SJCRH30 (cell line): ENCODE measurements at regions not wholly inside any gene's neighbourhood (a gene's known extent, or its start where the extent isn't known, plus 50 kb on each side); places are given as distances from the start of the nearest gene placed in this dataset.

ENCODE experiments used
- DNase-seq, 2 experiments: peaks; one replicate each; pipeline ENCODE4 v3.0.0-alpha.2; 2015 to 2020
- H3K27ac ChIP-seq: fragments of 250-450 bp; sonication (Bioruptor Pico); 2 replicates; pipeline ENCODE4 v1.5.1; 2020; ENCODE audit warnings: mild to moderate bottlenecking, moderate library complexity
- H3K27me3 ChIP-seq: fragments of 250-450 bp; sonication (Bioruptor Pico); 2 replicates; pipeline ENCODE4 v1.5.1; 2020; ENCODE audit warnings: mild to moderate bottlenecking, moderate library complexity
- H3K36me3 ChIP-seq: fragments of 250-450 bp; sonication (Bioruptor Pico); 2 replicates; pipeline ENCODE4 v1.5.1; 2020; ENCODE audit warnings: mild to moderate bottlenecking, moderate library complexity
- H3K4me1 ChIP-seq: fragments of 250-450 bp; sonication (Bioruptor Pico); 2 replicates; pipeline ENCODE4 v1.5.1; 2020; ENCODE audit warnings: mild to moderate bottlenecking, moderate library complexity
- H3K4me3 ChIP-seq: fragments of 250-450 bp; sonication (Bioruptor Pico); 2 replicates; pipeline ENCODE4 v1.5.1; 2020; ENCODE audit warnings: mild to moderate bottlenecking, moderate library complexity
- H3K9me3 ChIP-seq: fragments of 250-450 bp; sonication (Bioruptor Pico); replicated peaks from 2 replicates; pipeline ENCODE4 v1.5.1; 2020; ENCODE audit warnings: mild to moderate bottlenecking, moderate library complexity

GRCh38 chr18:42178376-42179080 lies 223.5 kb downstream of the PIK3C3 start:
- Histone ChIP-seq H3K27ac (no peak overlapping the region), H3K4me1 (peaks cover 28% of the 10 kb centered on the region), H3K9me3 (no peaks in the 10 kb centered on the region), H3K36me3 (no peaks in the 10 kb centered on the region), H3K27me3 (no peaks in the 10 kb centered on the region), H3K4me3 (no peak overlapping the region)
- no peak for DNase-seq

- Histone ChIP-seq H3K27me3 (no peaks in the 10 kb centered on the region), H3K4me3 (no peak overlapping the region), H3K36me3 (no peaks in the 10 kb centered on the region), H3K9me3 (no peaks in the 10 kb centered on the region), H3K4me1 (peaks cover 37% of the 10 kb centered on the region), H3K27ac (no peak overlapping the region)
- no peak for DNase-seq
Measured at GRCh38 chr18:42179542-42180121, 224.6 kb downstream of the PIK3C3 start.

- Histone ChIP-seq H3K27me3 (no peaks in the 10 kb centered on the region), H3K36me3 (no peaks in the 10 kb centered on the region), H3K27ac (no peak overlapping the region), H3K9me3 (no peaks in the 10 kb centered on the region), H3K4me1 (peaks cover 37% of the 10 kb centered on the region), H3K4me3 (no peak overlapping the region)
- no peak for DNase-seq
Measured at GRCh38 chr18:42181474-42181873, 226.4 kb downstream of the PIK3C3 start.

- Histone ChIP-seq H3K27me3 (no peaks in the 10 kb centered on the region), H3K9me3 (no peaks in the 10 kb centered on the region), H3K4me3 (no peak overlapping the region), H3K36me3 (no peaks in the 10 kb centered on the region), H3K27ac (peak overlapping the region; percentile 87), H3K4me1 (peaks cover 45% of the 10 kb centered on the region)
- DNase-seq: peak; percentile 31
Measured at GRCh38 chr18:42182728-42183700, 228.0 kb downstream of the PIK3C3 start.

- Histone ChIP-seq H3K27me3 (no peaks in the 10 kb centered on the region), H3K9me3 (peaks cover under 1% of the 10 kb centered on the region; the same call in 1 of the 2 replicates), H3K4me3 (no peak overlapping the region), H3K36me3 (no peaks in the 10 kb centered on the region), H3K27ac (peak overlapping the region; percentile 87), H3K4me1 (peaks cover 45% of the 10 kb centered on the region)
- DNase-seq: peak; percentile 69 to 77
Measured at GRCh38 chr18:42183746-42184145, 228.7 kb downstream of the PIK3C3 start.

- H3K4me1 ChIP-seq: peaks cover 39% of the 10 kb centered on the region
- no peaks in the 10 kb centered on the region for H3K27me3 ChIP-seq
- DNase-seq: no peak
- peaks cover 5% of the 10 kb centered on the region; the same call in 1 of the 2 replicates for H3K9me3 ChIP-seq
- H3K27ac ChIP-seq: peak overlapping the region; percentile 87; the same call in 1 of the 2 replicates
- no peaks in the 10 kb centered on the region for H3K36me3 ChIP-seq
- H3K4me3 ChIP-seq: no peak overlapping the region
Measured at GRCh38 chr18:42184685-42185477, 229.8 kb downstream of the PIK3C3 start.

GRCh38 chr18:42185486-42185885 lies 230.5 kb downstream of the PIK3C3 start:
- Histone ChIP-seq H3K27ac (no peak overlapping the region), H3K27me3 (no peaks in the 10 kb centered on the region), H3K36me3 (no peaks in the 10 kb centered on the region), H3K9me3 (peaks cover 5% of the 10 kb centered on the region; the same call in 1 of the 2 replicates), H3K4me3 (no peak overlapping the region), H3K4me1 (peaks cover 39% of the 10 kb centered on the region)
- no peak for DNase-seq

GRCh38 chr18:42187611-42188380 lies 232.8 kb downstream of the PIK3C3 start:
- H3K27ac ChIP-seq: peak overlapping the region; percentile 15; the same call in 1 of the 2 replicates
- peak; percentile 8 to 26 for DNase-seq

GRCh38 chr18:42190643-42191042 lies 235.6 kb downstream of the PIK3C3 start:
- Histone ChIP-seq H3K4me3 (no peak overlapping the region), H3K27ac (no peak overlapping the region), H3K27me3 (no peaks in the 10 kb centered on the region), H3K9me3 (peaks cover 5% of the 10 kb centered on the region; the same call in 1 of the 2 replicates), H3K36me3 (no peaks in the 10 kb centered on the region), H3K4me1 (peaks cover 25% of the 10 kb centered on the region)
- no peak for DNase-seq

More at GRCh38 chr18:42187611-42188380, 232.8 kb downstream of the PIK3C3 start:
- Histone ChIP-seq H3K4me3 (no peak overlapping the region), H3K27me3 (no peaks in the 10 kb centered on the region), H3K4me1 (peaks cover 36% of the 10 kb centered on the region), H3K36me3 (no peaks in the 10 kb centered on the region), H3K9me3 (peaks cover 5% of the 10 kb centered on the region; the same call in 1 of the 2 replicates)

- H3K27ac ChIP-seq: peak overlapping the region; percentile 66
- no peak overlapping the region for H3K4me3 ChIP-seq
- H3K36me3 ChIP-seq: no peaks in the 10 kb centered on the region
- peak; percentile 38 to 70 for DNase-seq
- no peaks in the 10 kb centered on the region for H3K27me3 ChIP-seq
- H3K9me3 ChIP-seq: peaks cover 5% of the 10 kb centered on the region; the same call in 1 of the 2 replicates
- H3K4me1 ChIP-seq: peaks cover 27% of the 10 kb centered on the region
Measured at GRCh38 chr18:42192251-42193248, 237.5 kb downstream of the PIK3C3 start.

GRCh38 chr18:42196651-42197050 lies 241.6 kb downstream of the PIK3C3 start:
- Histone ChIP-seq H3K36me3 (no peaks in the 10 kb centered on the region), H3K27me3 (no peaks in the 10 kb centered on the region), H3K4me1 (peaks cover 18% of the 10 kb centered on the region), H3K9me3 (no peaks in the 10 kb centered on the region), H3K27ac (no peak overlapping the region), H3K4me3 (no peak overlapping the region)
- DNase-seq: no peak

- Histone ChIP-seq H3K4me3 (no peak overlapping the region), H3K9me3 (no peaks in the 10 kb centered on the region), H3K36me3 (no peaks in the 10 kb centered on the region), H3K27ac (no peak overlapping the region), H3K27me3 (no peaks in the 10 kb centered on the region), H3K4me1 (0 out of 2 replicates have a peak, but pooled peaks cover 4% of the 10 kb centered on the region)
- DNase-seq: no peak
Measured at GRCh38 chr18:42201137-42201536, 246.1 kb downstream of the PIK3C3 start.
